SW480 (cell line): ENCODE measurements at regions not wholly inside any gene's neighbourhood (a gene's known extent, or its start where the extent isn't known, plus 50 kb on each side); places are given as distances from the start of the nearest gene placed in this dataset.
"Not testable (repeated sequence)": the region's sequence is repeated elsewhere in the genome, so short reads cannot be mapped to it uniquely, and the experiment has no call there.

Experiments
- DNase-seq: peaks from one replicate; pipeline ENCODE4 v3.0.0-alpha.2; 2016; ENCODE audit warnings: low spot score

DNA sequence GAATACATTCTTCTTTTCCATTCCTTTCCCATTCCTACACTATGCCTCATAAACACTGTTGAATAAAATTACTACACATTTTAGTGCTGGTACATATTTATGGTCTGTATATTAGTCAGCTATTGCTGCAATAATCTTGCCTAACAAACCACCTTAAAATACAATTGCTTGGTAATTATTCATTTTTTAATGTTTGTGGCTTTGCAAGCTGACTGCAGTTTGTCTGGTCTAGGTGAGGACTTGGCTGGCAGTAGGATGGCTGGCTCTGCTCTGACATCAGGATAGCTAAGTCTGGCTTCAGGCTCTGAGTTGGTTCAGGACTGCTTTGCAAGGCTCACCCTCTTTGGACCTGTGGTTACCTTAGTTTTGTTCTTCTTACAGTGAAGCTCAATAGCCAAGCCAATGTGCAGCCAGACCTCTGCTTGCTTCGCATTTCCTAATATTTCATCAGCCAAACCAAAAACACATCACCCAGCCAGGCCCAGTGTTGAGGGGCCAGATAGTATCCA is 913.4 kb upstream of the RAG2 start:
- DNase-seq, result peak; percentile 6

DNA sequence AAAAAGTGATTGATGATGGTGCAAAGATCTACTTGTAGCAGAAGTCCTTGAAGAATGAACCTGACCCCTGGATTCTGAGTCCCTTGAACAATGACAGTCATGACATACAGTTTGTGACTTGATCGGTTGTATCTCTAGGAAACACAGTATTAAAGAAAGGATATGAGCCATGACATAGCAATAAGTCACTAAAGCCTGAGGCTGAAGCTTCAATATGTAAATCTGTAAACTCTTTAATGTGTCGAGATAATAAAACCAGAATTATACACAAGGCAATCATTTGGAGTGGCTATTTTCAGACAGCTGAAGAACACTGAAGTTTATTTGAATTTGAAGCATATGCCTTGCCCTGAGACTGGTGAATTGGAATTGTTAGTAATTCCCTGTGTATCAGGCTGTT is 911.5 kb upstream of the RAG2 start:
- no peak for DNase-seq

DNA sequence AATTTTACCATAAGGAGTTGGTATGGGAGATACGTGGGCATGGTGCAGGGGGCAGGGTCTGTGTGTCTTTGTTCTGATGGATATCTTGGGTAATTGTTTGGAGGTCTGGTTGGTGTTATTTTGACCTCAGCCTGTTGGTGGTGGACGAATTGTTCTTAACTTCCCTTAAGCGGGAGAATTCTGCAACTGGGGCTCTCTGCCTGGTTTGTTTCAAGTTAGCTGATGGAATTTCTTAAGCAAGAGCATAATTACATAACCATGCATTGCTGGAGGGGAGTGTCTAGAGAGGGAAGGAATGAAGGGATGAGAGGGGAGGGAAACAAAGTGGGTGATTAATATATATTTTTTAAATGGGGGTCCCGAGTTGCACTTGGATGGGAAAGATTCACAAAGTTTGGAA is 908.5 kb upstream of the RAG2 start:
- DNase-seq, result no peak

DNA sequence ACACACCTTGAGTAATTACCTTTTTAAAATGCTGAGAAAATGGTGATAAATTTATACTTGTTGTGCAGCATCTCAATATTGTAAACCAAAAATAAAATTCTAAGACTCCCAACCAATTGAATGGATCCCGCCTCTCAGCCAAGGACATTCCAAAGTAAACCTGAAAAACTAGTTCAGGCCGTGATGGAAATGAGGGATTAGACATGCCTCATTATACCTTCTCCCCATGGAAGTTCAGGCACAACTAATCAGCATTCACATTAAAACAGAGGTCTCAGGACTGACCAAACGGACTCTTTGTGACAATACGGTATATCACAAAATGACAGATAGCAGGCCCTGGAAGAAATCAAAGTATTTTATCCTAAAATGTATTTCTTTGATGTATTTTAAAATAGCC is 907.4 kb upstream of the RAG2 start:
- no peak for DNase-seq

DNA sequence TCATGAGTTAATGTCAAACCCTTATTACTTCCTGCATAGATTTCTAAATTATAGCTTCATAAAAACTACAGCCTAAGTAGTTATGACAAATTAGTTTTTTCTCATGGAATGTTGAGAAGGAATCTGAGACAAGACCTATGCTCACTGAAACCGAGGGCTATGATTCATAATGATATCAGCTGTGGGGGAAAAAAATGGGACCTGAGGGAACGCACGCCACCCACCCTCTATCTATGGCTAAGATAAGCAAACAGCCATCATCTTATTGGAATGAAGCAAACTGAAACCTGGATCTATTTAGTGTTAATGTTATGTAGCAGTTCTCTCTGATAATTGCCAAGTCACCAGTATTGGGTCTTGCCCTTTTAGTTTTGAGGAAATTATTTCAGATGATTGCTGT is 906.9 kb upstream of the RAG2 start:
- no peak for DNase-seq

DNA sequence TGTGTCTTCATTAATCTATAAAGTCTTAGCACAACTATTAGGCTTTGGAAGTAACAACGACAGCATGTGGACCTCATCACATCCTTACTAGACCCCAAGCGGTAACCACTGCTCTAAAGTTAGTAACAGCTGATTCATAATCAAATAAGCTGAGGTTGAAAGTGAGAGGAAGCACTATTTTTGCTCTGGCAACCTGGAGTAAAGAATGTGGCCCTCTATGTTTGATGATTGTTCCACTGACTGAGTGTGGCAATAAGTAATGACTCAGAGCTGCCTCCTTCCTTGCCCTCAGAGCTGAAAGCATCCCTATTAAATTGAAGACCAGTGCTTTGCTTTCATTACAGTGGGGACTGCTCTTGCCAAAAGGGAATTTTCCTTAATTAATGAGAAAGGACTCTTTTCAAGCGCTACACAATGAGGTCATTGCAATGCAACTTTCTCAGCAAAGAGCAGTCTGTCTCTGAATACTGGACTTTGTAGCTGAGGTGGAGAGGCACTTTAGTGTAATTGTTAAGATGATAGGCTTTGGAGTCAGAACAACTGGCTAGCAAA is 906.1 kb upstream of the RAG2 start:
- no peak for DNase-seq

DNA sequence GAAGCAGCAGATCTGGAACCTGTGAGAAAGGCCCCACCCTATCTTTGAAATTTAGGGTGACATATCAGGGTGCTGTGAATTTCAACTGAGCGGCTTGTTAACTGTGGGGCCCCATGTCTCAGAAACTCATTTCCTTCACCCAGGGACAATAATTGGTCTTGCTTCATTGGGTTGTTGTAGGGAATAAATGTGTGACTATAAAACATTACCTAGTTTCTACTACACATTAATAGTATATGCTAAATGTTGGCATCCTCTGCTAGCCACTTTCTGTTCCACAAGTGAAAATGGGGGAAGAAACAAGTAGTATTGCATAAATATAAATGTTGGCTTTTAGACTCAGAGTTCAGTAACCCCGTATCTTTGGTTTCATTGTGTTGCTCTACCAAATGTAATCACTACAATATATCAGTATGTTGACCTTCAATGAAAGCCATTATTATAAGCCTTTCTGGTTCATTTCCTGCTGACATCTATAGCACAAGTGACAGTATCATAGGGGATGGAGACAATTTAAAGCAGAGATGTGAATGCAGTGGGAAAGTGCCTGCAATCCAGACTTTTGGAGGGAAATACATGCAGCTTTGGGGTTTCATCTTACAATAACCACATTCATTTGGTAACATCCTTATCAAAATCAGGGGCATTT is 905.5 kb upstream of the RAG2 start:
- DNase-seq, result no peak

DNA sequence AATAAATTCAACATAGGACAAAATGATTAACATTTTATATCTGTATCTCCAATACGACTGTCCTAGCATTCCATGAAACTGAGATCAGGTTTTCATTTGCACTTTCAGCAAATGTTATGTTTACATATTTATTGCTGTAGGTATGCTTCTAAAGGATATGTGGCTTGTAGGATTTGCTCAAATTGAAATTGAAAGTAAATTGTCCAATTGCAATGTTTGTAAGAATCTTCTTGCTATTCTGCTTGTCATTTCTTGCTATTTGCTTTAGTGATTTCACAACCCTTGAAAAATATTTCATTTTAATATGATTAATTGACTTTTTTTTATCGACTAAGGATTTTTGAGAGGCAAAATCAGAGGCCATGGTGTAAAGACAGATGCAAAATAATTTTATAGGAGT is 904.2 kb upstream of the RAG2 start:
- DNase-seq, result no peak

DNA sequence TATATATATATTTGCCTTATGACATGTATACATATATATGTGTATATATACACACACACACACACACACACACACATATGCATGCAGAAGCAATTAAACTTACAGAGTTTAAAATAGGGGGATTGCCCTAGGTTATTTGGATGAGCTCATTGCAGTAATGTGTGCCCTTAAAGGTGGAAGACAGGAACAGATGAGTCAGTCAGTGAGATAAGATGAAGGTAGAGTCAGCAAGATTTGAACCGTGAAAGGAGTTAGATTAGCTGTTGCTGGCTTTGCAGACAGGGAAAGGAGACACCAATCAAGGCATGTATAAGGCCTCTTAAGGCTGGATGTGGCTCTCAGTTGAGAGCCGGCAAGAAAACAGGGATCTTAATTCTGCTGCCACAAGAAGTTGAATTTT is 902.4 kb upstream of the RAG2 start:
- no peak for DNase-seq

DNA sequence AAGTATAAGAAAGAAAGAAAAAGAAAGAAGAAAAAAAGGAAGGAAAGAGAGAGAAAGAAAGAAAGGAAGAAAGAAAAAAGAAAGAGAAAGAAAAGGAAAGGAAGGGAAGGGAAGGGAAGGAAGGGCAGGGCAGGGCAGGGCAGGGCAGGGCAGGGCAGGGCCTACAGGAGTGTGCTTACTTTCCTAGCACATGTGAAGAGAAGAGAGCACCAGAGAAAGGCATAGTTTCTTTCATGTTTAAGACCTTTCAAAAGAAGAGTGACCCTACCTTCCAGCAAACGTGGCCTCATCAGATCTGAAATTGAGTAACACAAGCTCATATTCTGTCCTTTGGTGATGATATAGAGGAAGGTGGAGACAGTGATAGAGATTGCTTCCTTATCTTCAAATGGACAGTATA is 899.3 kb upstream of the RAG2 start:
- no peak for DNase-seq

DNA sequence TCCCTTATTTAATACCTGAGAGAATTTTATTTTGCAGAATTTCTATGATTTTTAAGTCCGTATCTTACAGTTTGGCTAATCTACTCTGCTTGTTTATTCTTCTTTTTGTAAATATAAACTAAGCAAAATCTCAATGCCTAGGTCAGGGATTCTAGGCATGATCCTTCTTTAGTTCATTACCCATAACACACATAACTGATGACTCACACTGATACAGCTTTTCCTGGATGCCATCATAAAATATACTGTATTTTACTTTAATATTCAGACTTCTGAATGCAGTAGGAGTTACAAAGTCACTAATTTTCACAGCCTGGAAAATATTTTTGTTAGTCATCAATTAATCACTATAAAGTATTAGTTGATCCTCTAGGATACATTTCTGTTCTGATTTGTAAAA is 898.2 kb upstream of the RAG2 start:
- no peak for DNase-seq

DNA sequence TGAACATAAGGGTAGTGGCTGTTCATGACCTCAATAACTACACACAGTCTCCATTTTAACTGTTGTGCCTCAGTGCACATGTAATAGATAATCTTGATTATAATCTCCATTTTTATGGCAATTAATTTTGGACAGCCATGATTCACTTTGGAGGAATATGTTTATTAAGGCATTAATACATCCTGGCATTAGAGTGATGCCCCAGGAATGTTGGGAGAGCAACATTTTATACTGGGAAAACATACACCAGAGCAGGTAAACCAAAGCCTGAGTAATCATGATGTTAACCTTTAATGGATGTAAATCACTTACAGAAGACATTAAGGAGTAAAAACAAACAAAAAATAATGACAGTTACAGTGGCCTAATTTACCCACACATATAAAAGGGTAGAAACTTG is 886.3 kb upstream of the RAG2 start:
- DNase-seq, result no peak

DNA sequence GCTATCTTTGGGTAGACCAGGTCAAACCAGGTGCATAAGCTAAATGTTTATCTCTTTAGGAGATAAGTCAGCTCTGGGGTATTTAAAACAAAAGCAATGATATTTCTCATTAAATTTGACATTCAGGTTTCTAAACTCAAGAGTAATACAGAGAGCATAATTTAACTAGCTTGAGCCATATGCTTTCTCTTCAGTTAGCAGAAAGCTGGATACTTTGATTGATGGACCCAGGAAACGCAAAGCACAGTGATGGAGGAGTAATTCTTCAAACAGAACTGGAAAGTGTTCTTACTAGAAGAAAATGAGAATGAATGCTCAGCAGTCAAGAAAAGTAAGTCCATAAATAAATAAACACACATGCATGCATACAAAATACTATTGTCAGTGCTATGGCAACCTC is 885.7 kb upstream of the RAG2 start:
- no peak for DNase-seq

DNA sequence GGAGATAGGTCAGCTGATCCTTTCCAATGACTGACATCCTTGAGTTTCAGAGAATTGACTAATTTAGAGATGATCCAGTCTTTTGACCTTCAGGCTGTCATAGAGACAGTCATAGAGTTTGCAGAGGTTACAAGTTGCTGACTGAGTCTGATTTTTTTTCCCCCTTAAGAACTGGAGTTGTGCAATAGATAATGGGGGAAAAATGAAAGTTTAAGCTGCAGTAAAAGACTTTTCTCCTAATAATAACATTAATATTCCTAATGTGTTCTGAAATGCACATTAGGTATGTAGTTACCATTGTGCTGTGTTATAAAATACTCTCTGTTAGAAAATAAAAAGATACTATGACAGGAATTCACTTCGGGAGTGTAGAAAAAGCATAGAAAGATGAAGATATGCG is 876.9 kb upstream of the RAG2 start:
- DNase-seq, result no peak

DNA sequence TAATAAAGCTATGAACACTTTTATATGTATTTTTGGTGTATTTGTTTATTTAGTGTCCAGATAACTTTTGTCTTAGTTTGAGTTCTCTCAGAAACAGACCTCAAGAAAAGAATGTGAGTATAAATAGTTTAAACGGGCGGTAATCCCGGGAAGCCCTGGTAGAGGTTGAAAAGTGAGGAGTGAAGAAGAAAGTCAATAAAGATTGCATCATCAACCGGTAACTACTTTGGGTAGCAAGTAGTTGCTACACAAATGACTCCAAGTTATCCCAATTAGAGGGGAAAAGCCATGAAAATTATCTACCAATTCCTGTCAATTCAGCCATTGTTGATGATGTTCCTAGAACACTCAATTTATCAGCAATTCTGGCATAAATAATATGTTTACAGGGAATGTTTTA is 870.3 kb upstream of the RAG2 start:
- no peak for DNase-seq

DNA sequence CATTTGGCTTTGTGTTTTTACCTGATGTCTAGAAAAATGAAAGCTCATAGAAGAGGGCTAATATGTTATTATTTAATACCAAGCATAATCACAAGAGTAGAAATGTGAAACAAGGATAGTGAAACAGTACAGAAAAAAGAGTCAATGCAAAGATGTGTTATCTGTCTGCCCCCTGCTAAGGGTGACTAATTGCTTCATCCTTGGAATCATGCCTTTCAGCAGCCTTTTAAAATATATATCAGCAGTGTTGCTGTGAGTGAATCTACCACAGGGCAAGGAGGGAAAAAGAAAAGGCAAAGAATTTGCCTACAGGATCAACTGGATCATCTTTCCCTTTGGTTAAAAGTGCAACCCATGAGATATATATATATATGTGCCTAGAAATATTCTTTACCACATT is 867.2 kb upstream of the RAG2 start:
- DNase-seq, result no peak

DNA sequence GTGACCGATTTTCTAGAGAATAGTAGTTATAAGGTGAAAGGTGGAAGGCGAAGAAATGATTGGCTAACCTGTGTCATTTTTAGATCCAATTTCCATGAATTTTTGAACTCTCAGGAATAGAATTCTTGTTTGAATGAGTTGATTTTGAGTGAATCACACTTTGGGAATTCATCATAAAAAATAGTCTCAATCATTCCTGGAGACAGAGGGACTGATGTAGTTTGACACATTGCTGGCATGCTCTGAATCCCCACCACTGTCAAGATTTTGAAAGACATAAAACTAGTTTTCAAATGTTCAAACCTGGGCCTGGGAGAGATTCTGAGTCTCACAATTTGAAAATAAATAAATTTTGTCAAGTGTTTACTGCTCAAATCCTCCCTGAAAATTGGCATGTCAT is 861.4 kb upstream of the RAG2 start:
- no peak for DNase-seq

DNA sequence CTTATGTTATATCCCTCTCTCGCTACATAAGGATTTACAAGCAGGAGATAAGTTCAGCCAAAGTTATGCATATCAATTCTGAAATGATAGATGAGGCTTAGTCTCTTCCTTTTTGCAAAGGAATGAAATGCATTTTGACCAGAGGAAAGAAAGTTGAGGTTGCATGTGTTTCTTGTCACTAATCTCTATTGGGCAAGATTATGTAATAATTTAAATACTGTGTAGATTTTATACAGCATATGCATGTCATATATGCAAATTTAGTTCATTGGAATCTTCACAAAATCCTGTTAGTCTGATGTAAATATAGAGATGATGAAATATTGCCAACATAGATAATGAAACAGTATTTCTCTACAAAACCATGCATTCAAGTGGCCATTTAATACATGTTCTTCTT is 858.7 kb upstream of the RAG2 start:
- DNase-seq, result no peak

DNA sequence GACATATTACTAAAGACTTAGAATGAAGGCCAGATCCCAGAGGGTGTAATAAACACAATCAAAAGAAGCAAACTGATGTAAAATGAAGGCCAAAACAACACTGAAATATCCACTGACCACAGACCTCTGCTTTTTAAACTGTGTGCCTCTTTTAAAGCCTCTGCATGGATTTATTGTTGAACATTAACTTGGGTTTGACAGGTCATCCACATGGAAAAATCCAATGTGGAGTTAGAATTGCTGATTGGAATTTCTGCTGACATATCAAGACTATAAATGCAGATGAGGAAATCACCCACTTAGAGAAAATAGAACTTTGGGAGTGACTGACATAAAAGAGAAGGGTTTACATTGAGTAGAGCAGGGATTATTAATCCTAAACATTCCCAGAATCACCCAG is 853.9 kb upstream of the RAG2 start:
- no peak for DNase-seq

DNA sequence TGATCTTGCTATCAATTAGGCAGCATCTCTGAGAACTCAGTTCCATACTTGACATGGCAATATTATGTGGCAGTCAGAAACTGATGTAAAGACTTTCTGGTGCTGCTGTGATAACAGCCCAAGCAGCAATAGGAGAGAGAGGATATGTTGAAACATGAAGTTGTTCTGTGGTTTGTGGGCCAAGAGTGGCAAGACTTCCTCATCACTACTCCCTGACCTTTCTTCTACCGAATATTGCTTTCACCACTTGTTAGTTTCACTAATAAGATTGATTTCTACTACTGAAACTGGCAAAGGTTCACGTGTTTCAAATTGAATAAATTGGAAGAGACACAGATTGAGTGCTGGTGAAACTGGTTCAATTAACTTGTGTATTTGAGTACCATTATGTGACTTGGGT is 852.6 kb upstream of the RAG2 start:
- DNase-seq, result no peak

DNA sequence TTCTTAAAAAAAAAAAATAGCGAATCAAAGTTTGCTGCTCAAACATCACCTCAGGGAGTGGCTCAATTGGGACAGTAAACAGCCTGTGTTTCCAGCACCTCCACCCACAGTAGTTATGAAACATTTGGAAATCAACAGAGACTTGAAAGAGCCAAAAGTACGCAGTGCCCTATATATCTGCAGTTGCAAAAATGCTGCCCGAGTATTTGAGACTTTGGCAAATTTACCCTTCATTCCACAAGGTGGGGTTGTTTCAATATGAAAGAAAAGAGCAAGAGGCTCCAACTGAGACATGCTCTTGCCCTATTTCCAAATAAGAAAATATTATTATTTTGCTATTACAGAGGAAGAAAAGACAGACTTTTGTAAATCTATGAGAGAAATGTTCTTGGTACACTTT is 851.1 kb upstream of the RAG2 start:
- peak; percentile 21 for DNase-seq

DNA sequence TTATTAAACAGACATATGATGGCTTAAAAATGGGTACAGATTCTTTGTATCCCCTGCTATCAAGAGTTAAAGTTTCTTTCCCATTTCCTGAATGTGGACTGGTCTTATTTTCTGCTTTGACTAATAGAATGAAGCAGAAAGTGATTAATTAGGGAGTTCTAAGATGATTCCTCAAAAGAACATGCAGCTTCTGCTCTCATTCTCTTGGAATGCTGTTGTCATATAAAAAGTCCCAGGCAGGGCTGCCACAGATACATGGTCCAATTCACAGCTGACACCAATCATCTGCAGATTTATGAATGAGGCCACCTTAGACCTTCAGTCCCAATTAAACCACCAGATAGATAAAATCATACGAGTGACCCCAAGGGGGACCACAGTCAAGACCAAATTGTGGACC is 844.5 kb upstream of the RAG2 start:
- no peak for DNase-seq

DNA sequence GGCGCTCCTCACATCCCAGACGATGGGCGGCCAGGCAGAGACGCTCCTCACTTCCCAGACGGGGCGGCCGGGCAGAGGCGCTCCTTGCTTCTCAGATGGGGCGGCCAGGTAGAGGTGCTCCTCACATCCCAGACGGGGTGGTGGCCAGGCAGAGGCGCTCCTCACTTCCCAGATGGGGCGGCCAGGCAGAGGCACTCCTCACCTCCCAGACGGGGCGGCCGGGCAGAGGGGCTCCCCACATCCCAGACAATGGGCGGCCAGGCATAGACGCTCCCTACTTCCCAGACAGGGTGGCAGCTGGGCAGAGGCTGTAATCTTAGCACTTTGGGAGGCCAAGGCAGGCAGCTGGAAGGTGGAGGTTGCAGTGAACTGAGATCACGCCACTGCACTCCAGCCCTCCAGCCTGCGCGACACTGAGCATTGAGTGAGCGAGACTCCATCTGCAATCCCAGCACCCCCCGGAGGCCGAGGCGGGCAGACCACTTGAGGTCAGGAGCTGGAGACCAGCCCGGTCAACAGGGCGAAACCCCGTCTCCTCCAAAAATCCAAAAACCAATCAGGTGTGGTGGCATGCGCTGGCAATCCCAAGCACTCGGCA is 833.7 kb upstream of the RAG2 start:
- DNase-seq, result not testable (repeated sequence)
